ENCODE measurements at regions not wholly inside any gene's neighbourhood (a gene's known extent, or its start where the extent isn't known, plus 50 kb on each side); places are given as distances from the start of the nearest gene placed in this dataset.
"Not testable (repeated sequence)": the region's sequence is repeated elsewhere in the genome, so short reads cannot be mapped to it uniquely, and the experiment has no call there.

DNA sequence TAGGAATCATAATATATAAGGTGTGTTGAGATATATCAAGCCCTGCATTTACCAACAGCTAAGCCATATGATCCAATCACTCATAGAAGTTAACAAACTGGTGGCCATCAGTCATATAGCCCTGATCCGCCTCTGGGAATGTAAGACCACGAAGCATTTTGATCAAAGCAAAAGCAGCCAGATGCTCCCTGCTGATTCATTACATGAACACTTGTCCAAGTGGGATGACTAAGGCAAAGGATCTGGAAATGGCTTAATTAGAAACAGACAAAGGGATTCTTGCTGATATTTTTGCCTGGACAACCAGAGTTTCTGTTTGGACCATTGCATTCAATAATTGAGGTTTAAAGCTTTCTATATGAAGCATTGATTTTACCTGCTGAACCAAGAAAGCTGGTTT is 535.5 kb downstream of the GPAM start:
- H3K4me3 Mint-ChIP-seq: no peak overlapping the region
- peaks cover 25% of the 10 kb centered on the region for H3K36me3 Mint-ChIP-seq
- POLR2A ChIA-PET: no interaction called here
- CTCF ChIA-PET: no interaction called here
- H3K27ac Mint-ChIP-seq: no peak overlapping the region
- H3K27me3 Mint-ChIP-seq (ENCODE audit: low read depth): peaks cover 2% of the 10 kb centered on the region; the same call in 1 of the 2 replicates
- H3K4me1 Mint-ChIP-seq: no peaks in the 10 kb centered on the region
- no peak for ATAC-seq
- peaks cover 57% of the 10 kb centered on the region for H3K9me3 Mint-ChIP-seq
- TF ChIP-seq JAZF1 (CRISPR knock-in tag; IDR thresholded peaks at IDR 0.05): no peak
- TF ChIP-seq, protein P1, sequence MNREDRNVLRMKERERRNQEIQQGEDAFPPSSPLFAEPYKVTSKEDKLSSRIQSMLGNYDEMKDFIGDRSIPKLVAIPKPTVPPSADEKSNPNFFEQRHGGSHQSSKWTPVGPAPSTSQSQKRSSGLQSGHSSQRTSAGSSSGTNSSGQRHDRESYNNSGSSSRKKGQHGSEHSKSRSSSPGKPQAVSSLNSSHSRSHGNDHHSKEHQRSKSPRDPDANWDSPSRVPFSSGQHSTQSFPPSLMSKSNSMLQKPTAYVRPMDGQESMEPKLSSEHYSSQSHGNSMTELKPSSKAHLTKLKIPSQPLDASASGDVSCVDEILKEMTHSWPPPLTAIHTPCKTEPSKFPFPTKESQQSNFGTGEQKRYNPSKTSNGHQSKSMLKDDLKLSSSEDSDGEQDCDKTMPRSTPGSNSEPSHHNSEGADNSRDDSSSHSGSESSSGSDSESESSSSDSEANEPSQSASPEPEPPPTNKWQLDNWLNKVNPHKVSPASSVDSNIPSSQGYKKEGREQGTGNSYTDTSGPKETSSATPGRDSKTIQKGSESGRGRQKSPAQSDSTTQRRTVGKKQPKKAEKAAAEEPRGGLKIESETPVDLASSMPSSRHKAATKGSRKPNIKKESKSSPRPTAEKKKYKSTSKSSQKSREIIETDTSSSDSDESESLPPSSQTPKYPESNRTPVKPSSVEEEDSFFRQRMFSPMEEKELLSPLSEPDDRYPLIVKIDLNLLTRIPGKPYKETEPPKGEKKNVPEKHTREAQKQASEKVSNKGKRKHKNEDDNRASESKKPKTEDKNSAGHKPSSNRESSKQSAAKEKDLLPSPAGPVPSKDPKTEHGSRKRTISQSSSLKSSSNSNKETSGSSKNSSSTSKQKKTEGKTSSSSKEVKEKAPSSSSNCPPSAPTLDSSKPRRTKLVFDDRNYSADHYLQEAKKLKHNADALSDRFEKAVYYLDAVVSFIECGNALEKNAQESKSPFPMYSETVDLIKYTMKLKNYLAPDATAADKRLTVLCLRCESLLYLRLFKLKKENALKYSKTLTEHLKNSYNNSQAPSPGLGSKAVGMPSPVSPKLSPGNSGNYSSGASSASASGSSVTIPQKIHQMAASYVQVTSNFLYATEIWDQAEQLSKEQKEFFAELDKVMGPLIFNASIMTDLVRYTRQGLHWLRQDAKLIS (CRISPR knock-in tag; IDR thresholded peaks at IDR 0.05; ENCODE audit: borderline replicate concordance): no peak
- TF ChIP-seq ZNF671 (CRISPR knock-in tag; IDR thresholded peaks at IDR 0.05): no peak
- TF ChIP-seq ZNF121 (CRISPR knock-in tag; IDR thresholded peaks at IDR 0.05): no peak
- no peak for TF ChIP-seq PRRX2 (CRISPR knock-in tag; IDR thresholded peaks at IDR 0.05)
- no peak for TF ChIP-seq ETV6 (CRISPR knock-in tag; IDR thresholded peaks at IDR 0.05)
- TF ChIP-seq, protein P2, sequence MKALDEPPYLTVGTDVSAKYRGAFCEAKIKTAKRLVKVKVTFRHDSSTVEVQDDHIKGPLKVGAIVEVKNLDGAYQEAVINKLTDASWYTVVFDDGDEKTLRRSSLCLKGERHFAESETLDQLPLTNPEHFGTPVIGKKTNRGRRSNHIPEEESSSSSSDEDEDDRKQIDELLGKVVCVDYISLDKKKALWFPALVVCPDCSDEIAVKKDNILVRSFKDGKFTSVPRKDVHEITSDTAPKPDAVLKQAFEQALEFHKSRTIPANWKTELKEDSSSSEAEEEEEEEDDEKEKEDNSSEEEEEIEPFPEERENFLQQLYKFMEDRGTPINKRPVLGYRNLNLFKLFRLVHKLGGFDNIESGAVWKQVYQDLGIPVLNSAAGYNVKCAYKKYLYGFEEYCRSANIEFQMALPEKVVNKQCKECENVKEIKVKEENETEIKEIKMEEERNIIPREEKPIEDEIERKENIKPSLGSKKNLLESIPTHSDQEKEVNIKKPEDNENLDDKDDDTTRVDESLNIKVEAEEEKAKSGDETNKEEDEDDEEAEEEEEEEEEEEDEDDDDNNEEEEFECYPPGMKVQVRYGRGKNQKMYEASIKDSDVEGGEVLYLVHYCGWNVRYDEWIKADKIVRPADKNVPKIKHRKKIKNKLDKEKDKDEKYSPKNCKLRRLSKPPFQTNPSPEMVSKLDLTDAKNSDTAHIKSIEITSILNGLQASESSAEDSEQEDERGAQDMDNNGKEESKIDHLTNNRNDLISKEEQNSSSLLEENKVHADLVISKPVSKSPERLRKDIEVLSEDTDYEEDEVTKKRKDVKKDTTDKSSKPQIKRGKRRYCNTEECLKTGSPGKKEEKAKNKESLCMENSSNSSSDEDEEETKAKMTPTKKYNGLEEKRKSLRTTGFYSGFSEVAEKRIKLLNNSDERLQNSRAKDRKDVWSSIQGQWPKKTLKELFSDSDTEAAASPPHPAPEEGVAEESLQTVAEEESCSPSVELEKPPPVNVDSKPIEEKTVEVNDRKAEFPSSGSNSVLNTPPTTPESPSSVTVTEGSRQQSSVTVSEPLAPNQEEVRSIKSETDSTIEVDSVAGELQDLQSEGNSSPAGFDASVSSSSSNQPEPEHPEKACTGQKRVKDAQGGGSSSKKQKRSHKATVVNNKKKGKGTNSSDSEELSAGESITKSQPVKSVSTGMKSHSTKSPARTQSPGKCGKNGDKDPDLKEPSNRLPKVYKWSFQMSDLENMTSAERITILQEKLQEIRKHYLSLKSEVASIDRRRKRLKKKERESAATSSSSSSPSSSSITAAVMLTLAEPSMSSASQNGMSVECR (CRISPR knock-in tag; IDR thresholded peaks at IDR 0.05; ENCODE audit: borderline replicate concordance): no peak
- TF ChIP-seq CBFB (CRISPR knock-in tag; IDR thresholded peaks at IDR 0.05; ENCODE audit: low read depth): no peak
- no peak for TF ChIP-seq FOXK1 (CRISPR knock-in tag; IDR thresholded peaks at IDR 0.05)
- TF ChIP-seq IRF1 (CRISPR knock-in tag; IDR thresholded peaks at IDR 0.05): no peak
- TF ChIP-seq OVOL2 (CRISPR knock-in tag; IDR thresholded peaks at IDR 0.05; ENCODE audit: borderline replicate concordance): no peak
- no peak for DNase-seq (ENCODE audit: low spot score)

DNA sequence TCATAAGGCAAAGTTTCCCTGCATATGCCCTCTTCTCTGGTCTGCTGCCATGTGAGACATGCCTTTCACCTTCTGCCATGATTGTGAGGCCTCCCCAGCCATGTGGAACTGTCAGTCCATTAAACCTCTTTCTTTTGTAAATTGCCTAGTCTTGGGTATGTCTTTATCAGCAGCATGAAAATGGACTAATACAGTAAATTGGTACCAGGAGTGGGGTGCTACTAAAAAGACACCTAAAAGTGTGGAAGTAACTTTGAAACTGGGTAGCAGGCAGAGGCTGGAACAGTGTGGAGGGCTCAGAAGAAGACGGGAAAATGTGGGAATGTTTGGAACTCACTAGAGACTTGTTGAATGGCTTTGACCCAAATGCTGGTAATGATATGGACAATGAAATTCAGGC is 534.5 kb downstream of the GPAM start:
- POLR2A ChIA-PET; DNase-seq (ENCODE audit: low spot score); ATAC-seq; H3K4me1 Mint-ChIP-seq; H3K27me3 Mint-ChIP-seq (ENCODE audit: low read depth); H3K4me3 Mint-ChIP-seq; H3K27ac Mint-ChIP-seq; CTCF ChIA-PET: not testable (repeated sequence)
- peaks cover 51% of the 10 kb centered on the region for H3K9me3 Mint-ChIP-seq
- peaks cover 25% of the 10 kb centered on the region for H3K36me3 Mint-ChIP-seq

- Mint-ChIP-seq H3K27ac (no peak overlapping the region), H3K9me3 (peaks cover 51% of the 10 kb centered on the region), H3K4me1 (no peaks in the 10 kb centered on the region), H3K36me3 (peaks cover 25% of the 10 kb centered on the region), H3K4me3 (no peak overlapping the region), H3K27me3 (ENCODE audit: low read depth) (peaks cover 2% of the 10 kb centered on the region; the same call in 1 of the 2 replicates)
- no peak; the same call in 1 of the 2 replicates for ATAC-seq
- CTCF ChIA-PET: interaction anchor here (1.2 to 1.3 kb wide), 4 partner anchors 9 to 257 kb away, joined by 3 to 4 read pairs (median 3); no protein-coding TSS in a partner anchor
- POLR2A ChIA-PET: no interaction called here
- TF ChIP-seq NFYB (CRISPR knock-in tag; conservative IDR thresholded peaks at IDR 0.05; ENCODE audit: low read depth) (no peak), ZNF219 (CRISPR knock-in tag; IDR thresholded peaks at IDR 0.05; ENCODE audit: borderline replicate concordance) (no peak), ATF1 (CRISPR knock-in tag; IDR thresholded peaks at IDR 0.05) (no peak), NFE2L1 (CRISPR knock-in tag; IDR thresholded peaks at IDR 0.05) (no peak), ZNF121 (CRISPR knock-in tag; IDR thresholded peaks at IDR 0.05) (no peak)
- TF ChIP-seq, protein P3, sequence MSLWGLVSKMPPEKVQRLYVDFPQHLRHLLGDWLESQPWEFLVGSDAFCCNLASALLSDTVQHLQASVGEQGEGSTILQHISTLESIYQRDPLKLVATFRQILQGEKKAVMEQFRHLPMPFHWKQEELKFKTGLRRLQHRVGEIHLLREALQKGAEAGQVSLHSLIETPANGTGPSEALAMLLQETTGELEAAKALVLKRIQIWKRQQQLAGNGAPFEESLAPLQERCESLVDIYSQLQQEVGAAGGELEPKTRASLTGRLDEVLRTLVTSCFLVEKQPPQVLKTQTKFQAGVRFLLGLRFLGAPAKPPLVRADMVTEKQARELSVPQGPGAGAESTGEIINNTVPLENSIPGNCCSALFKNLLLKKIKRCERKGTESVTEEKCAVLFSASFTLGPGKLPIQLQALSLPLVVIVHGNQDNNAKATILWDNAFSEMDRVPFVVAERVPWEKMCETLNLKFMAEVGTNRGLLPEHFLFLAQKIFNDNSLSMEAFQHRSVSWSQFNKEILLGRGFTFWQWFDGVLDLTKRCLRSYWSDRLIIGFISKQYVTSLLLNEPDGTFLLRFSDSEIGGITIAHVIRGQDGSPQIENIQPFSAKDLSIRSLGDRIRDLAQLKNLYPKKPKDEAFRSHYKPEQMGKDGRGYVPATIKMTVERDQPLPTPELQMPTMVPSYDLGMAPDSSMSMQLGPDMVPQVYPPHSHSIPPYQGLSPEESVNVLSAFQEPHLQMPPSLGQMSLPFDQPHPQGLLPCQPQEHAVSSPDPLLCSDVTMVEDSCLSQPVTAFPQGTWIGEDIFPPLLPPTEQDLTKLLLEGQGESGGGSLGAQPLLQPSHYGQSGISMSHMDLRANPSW (CRISPR knock-in tag; conservative IDR thresholded peaks at IDR 0.05; ENCODE audit: low read depth): no peak
- peak; percentile 44 for DNase-seq (ENCODE audit: low spot score)
These were observed 533.5 kb downstream of the GPAM start for GRCh38 chr10:111650088-111650487.

Data from WTC11 (cell line).